Testis (tissue), 2 donors: ENCODE measurements at regions not wholly inside any gene's neighbourhood (a gene's known extent, or its start where the extent isn't known, plus 50 kb on each side); places are given as distances from the start of the nearest gene placed in this dataset.

ENCODE experiments used
- CTCF ChIP-seq, 3 experiments: fragments of 450-650 bp in 2 of 3; fragments of 200-600 bp in 1 of 3; sonication (generic) in 1 of 3; IDR thresholded peaks; one replicate each; pipeline ENCODE4 v1.5.1; 2016 to 2019; ENCODE audit warnings: antibody characterized with exemption in 3 of 3, mild to moderate bottlenecking in 2 of 3, moderate library complexity in 1 of 3
- POLR2A ChIP-seq: fragments of 450-650 bp; IDR thresholded peaks from one replicate; pipeline ENCODE4 v1.6.1; 2017; ENCODE audit warnings: antibody characterized with exemption, mild to moderate bottlenecking, moderate library complexity

DNA sequence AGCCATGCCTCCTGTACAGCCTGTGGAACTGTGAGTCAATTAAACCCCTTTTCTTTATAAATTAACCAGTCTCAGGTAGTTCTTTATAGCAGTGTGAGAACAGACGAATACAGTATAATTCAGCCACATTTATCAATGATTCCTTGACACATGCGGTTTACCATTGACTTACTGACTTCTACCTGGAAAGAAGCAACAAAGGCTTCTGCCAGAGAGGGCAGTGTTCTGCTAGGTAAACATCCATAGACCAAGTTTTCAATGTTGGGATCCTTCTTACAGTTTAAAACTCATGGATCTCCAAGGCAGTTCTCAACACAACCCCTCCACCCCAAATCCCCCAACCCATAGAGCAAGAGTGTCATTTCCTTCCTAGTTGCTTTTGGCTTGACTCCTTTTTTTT lies 150.6 kb downstream of the ZNF648 start:
- TF ChIP-seq CTCF (IDR thresholded peaks at IDR 0.05) = no peak
- TF ChIP-seq POLR2A = no peak
